H1 (cell line): ENCODE measurements at regions not wholly inside any gene's neighbourhood (a gene's known extent, or its start where the extent isn't known, plus 50 kb on each side); places are given as distances from the start of the nearest gene placed in this dataset.

Experiments used
- CTCF ChIP-seq, 3 experiments: IDR thresholded peaks; 1 replicate in 2 of 3; 2 replicates in 1 of 3; pipeline versions ENCODE4 v1.5.1 to v1.6.1; 2011; ENCODE audit warnings: low read length in 3 of 3, mild to moderate bottlenecking in 3 of 3, inconsistent platforms in 2 of 3, low read depth in 1 of 3, moderate library complexity in 1 of 3; ENCODE audit not compliant: insufficient read depth in 1 of 3; ENCODE audit errors: control extremely low read depth in 1 of 3
- EP300 ChIP-seq, 2 experiments: IDR thresholded peaks; 1 replicate in 1 of 2; 2 replicates in 1 of 2; pipeline ENCODE4 v1.6.1; 2011 to 2012; ENCODE audit warnings: low read depth in 2 of 2, low read length in 2 of 2, mild to moderate bottlenecking in 2 of 2, borderline replicate concordance in 1 of 2, inconsistent platforms in 1 of 2, moderate library complexity in 1 of 2
- EZH2 ChIP-seq: fragments of 200-600 bp; sonication (generic); IDR thresholded peaks from 2 replicates; pipeline ENCODE4 v1.7.1; 2012; ENCODE audit warnings: low read depth, mild to moderate bottlenecking, moderate library complexity, low read length, inconsistent platforms; ENCODE audit not compliant: severe bottlenecking
- GTF2F1 ChIP-seq: IDR thresholded peaks from 2 replicates; pipeline ENCODE4 v1.6.1; 2012; ENCODE audit warnings: low read depth, low read length, improper control_type of control experiment, borderline replicate concordance
- HDAC2 ChIP-seq, 2 experiments: fragments of 300-600 bp in 1 of 2; sonication (generic) in 1 of 2; IDR thresholded peaks; 2 replicates each; pipeline ENCODE4 v1.6.1; 2011 to 2012; ENCODE audit warnings: low read depth in 2 of 2, low read length in 2 of 2, mild to moderate bottlenecking in 2 of 2, moderate library complexity in 2 of 2, borderline replicate concordance in 1 of 2, inconsistent platforms in 1 of 2
- POLR2A ChIP-seq, 2 experiments: IDR thresholded peaks; 1 replicate in 1 of 2; 2 replicates in 1 of 2; pipeline ENCODE4 v1.6.1; 2011; ENCODE audit warnings: low read depth in 2 of 2, low read length in 2 of 2, mild to moderate bottlenecking in 2 of 2; ENCODE audit errors: control extremely low read depth in 1 of 2
- POLR2AphosphoS5 ChIP-seq: IDR thresholded peaks from 2 replicates; pipeline ENCODE4 v1.6.1; 2011; ENCODE audit warnings: low read depth, low read length
- RXRA ChIP-seq: IDR thresholded peaks from 2 replicates; pipeline ENCODE4 v1.6.1; 2011; ENCODE audit warnings: low read depth, mild to moderate bottlenecking, low read length, moderate library complexity; ENCODE audit not compliant: insufficient read depth
- SP1 ChIP-seq: IDR thresholded peaks from 2 replicates; pipeline ENCODE4 v1.6.1; 2011; ENCODE audit warnings: low read depth, low read length
- TAF1 ChIP-seq: IDR thresholded peaks from 2 replicates; pipeline ENCODE4 v1.6.1; 2011; ENCODE audit warnings: mild to moderate bottlenecking, low read depth, low read length
- USF2 ChIP-seq: IDR thresholded peaks from 2 replicates; pipeline ENCODE4 v1.6.1; 2011; ENCODE audit warnings: low read length, improper control_type of control experiment
- ZNF274 ChIP-seq: IDR thresholded peaks from 2 replicates; pipeline ENCODE4 v1.7.0; 2012; ENCODE audit warnings: low read length, borderline replicate concordance; ENCODE audit errors: extremely low read depth

- TF ChIP-seq TAF1: no peak
- TF ChIP-seq USF2: no peak
- TF ChIP-seq EP300 (IDR thresholded peaks at IDR 0.05; ENCODE audit: borderline replicate concordance in 1 of 2, low read depth in 2 of 2, low read length in 2 of 2): no peak
- TF ChIP-seq ZNF274: no peak
- no peak for TF ChIP-seq POLR2A (IDR thresholded peaks at IDR 0.05; ENCODE audit: control extremely low read depth in 1 of 2, low read depth in 2 of 2, low read length in 2 of 2)
- no peak for TF ChIP-seq SP1
- no peak for TF ChIP-seq CTCF (IDR thresholded peaks at IDR 0.05; ENCODE audit: control extremely low read depth in 1 of 3, insufficient read depth in 1 of 3, low read depth in 1 of 3, low read length in 3 of 3)
- no peak for TF ChIP-seq EZH2
- no peak for TF ChIP-seq HDAC2 (IDR thresholded peaks at IDR 0.05; ENCODE audit: borderline replicate concordance in 1 of 2, low read depth in 2 of 2, low read length in 2 of 2)
- TF ChIP-seq RXRA: no peak
- no peak for TF ChIP-seq POLR2AphosphoS5
- TF ChIP-seq GTF2F1: no peak
These were observed 1679.2 kb upstream of the TENM3 start for GRCh38 chr4:180564026-180564425.
